A673 (cell line): ENCODE measurements at regions not wholly inside any gene's neighbourhood (a gene's known extent, or its start where the extent isn't known, plus 50 kb on each side); places are given as distances from the start of the nearest gene placed in this dataset.
"Not testable (repeated sequence)": the region's sequence is repeated elsewhere in the genome, so short reads cannot be mapped to it uniquely, and the experiment has no call there.

Source experiments
- BruUV-seq: library from RNA; stranded (reverse); fragments of 400-500 nt; replicated peaks from 2 replicates; lab custom pipeline; 2021; lab: Mats Ljungman, UMichigan
- CTCF ChIA-PET: fragments of 300-600 bp; sonication (Branson Sonifier 250); formaldehyde crosslinking; loops from one replicate; lab custom pipeline; 2022; ENCODE audit warnings: antibody characterized with exemption; lab: Charles Lee
- POLR2A ChIA-PET: fragments of 300-600 bp; sonication (Branson Sonifier 250); formaldehyde crosslinking; loops from one replicate; lab custom pipeline; 2022; ENCODE audit warnings: antibody characterized with exemption; ENCODE audit not compliant: low non-redundant PET; lab: Charles Lee
- DNase-seq: peaks from one replicate; pipeline ENCODE4 v3.0.0-alpha.2; 2015; ENCODE audit warnings: low spot score
- H3K27ac ChIP-seq: fragments of 200-600 bp; sonication (generic); 2 replicates; pipeline ENCODE4 v1.5.1; 2016; ENCODE audit warnings: mixed run types, low read depth, mild to moderate bottlenecking, mixed read lengths, antibody characterized with exemption, low read length; ENCODE audit not compliant: poor library complexity, severe bottlenecking
- H3K27me3 ChIP-seq: fragments of 200-600 bp; sonication (generic); replicated peaks from 2 replicates; pipeline ENCODE4 v1.6.1; 2017; ENCODE audit warnings: mixed run types, low read depth, mild to moderate bottlenecking, mixed read lengths, antibody characterized with exemption, low read length; ENCODE audit not compliant: insufficient read depth, poor library complexity
- H3K36me3 ChIP-seq: fragments of 200-600 bp; sonication (generic); 2 replicates; pipeline ENCODE4 v1.6.1; 2016; ENCODE audit warnings: mixed run types, mild to moderate bottlenecking, mixed read lengths, antibody characterized with exemption, low read length; ENCODE audit not compliant: insufficient read depth, poor library complexity, severe bottlenecking
- H3K4me1 ChIP-seq: fragments of 200-600 bp; sonication (generic); 2 replicates; pipeline ENCODE4 v1.6.1; 2017; ENCODE audit warnings: mixed run types, mild to moderate bottlenecking, mixed read lengths, antibody characterized with exemption, low read length; ENCODE audit not compliant: insufficient read depth, poor library complexity, severe bottlenecking
- H3K4me3 ChIP-seq: fragments of 200-600 bp; sonication (generic); 2 replicates; pipeline ENCODE4 v1.5.1; 2016; ENCODE audit warnings: low read depth, mixed run types, mild to moderate bottlenecking, mixed read lengths, low read length; ENCODE audit not compliant: poor library complexity, severe bottlenecking
- H3K9me3 ChIP-seq: fragments of 200-600 bp; sonication (generic); 2 replicates; pipeline ENCODE4 v1.6.1; 2016; ENCODE audit warnings: mixed run types, low read depth, mild to moderate bottlenecking, mixed read lengths, antibody characterized with exemption, low read length; ENCODE audit not compliant: poor library complexity, severe bottlenecking
- EZH2 ChIP-seq: fragments of 200-600 bp; sonication (generic); IDR thresholded peaks from 2 replicates; pipeline ENCODE4 v1.6.1; 2017; ENCODE audit warnings: borderline replicate concordance, low read depth, mild to moderate bottlenecking, mixed read lengths, antibody characterized with exemption, low read length; ENCODE audit not compliant: poor library complexity, severe bottlenecking
- intact Hi-C: fragments of 100-400 bp; cut with micrococcal nuclease; formaldehyde crosslinking; loops from one replicate; pipeline ENCODE4 v1.10.0; 2022; ENCODE audit not compliant: unreplicated experiment
- TF ChIP-seq, protein P1 (sequence below): fragments of 300-800, 200-600 bp; sonication (generic); conservative IDR thresholded peaks from 2 replicates; pipeline ENCODE4 v1.5.1; 2017; ENCODE audit warnings: low read depth, mild to moderate bottlenecking, antibody characterized with exemption, low read length, moderate library complexity, mixed read lengths

DNA sequence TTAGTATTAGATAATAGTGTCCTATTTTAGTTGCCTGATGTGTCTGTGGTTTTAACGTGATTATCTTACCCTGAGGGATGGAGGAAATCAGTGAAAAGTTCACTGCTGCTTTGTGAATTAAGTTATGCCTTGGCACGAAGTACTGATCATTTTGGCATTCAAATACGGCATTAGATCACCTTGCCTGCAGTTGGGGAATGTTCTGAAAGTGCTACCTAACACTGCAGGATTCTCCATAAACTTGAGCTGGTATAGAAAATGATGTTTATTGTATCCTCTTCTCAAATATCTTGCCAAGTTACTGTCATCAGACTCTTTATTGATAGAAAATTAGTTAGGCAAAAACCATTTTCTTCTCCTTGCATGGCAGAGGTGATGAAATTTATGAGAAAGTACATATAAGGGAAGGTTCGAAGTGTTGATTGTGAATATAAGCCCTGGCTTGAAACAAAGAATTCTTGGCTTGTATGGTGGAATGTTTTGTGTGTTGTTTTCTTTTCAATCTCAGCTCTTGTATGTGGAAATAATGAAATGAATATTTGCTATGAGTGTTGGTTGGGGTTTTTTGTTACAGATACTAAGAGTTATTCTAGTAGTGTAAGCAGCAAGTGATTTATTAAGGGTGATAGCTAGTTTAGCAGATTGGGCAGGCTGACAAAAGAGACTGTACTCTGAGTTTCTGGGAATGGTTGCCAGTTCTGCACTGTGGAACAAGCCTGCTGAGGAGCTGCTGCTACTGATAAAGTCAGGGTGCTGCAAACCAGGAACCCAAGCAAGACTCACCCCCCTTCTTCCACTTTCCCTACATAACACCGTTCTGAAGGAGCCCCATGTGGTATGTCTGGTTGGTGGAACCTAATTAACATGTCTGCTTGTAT, 448.3 kb downstream of the PCNX1 start:
- no peaks in the 10 kb centered on the region for H3K9me3 ChIP-seq
- peak; percentile 69 for DNase-seq
- CTCF ChIA-PET: no interaction called here
- no peaks in the 10 kb centered on the region for H3K27me3 ChIP-seq
- TF ChIP-seq EZH2: no peak
- TF ChIP-seq, protein P1, sequence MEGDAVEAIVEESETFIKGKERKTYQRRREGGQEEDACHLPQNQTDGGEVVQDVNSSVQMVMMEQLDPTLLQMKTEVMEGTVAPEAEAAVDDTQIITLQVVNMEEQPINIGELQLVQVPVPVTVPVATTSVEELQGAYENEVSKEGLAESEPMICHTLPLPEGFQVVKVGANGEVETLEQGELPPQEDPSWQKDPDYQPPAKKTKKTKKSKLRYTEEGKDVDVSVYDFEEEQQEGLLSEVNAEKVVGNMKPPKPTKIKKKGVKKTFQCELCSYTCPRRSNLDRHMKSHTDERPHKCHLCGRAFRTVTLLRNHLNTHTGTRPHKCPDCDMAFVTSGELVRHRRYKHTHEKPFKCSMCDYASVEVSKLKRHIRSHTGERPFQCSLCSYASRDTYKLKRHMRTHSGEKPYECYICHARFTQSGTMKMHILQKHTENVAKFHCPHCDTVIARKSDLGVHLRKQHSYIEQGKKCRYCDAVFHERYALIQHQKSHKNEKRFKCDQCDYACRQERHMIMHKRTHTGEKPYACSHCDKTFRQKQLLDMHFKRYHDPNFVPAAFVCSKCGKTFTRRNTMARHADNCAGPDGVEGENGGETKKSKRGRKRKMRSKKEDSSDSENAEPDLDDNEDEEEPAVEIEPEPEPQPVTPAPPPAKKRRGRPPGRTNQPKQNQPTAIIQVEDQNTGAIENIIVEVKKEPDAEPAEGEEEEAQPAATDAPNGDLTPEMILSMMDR: no peak
- peaks cover 31% of the 10 kb centered on the region for H3K4me1 ChIP-seq
- intact Hi-C loops: no loop called here
- peak overlapping the region; percentile 8 for H3K4me3 ChIP-seq
- H3K36me3 ChIP-seq: no peaks in the 10 kb centered on the region
- peak overlapping the region; percentile 65 for H3K27ac ChIP-seq
- BruUV-seq: no TSS peak
- POLR2A ChIA-PET: no interaction called here

- POLR2A ChIA-PET: no interaction called here
- H3K27ac ChIP-seq: peak overlapping the region; percentile 15
- no peak overlapping the region for H3K4me3 ChIP-seq
- no peaks in the 10 kb centered on the region for H3K36me3 ChIP-seq
- no peak for DNase-seq
- CTCF ChIA-PET: no interaction called here
- no peaks in the 10 kb centered on the region for H3K9me3 ChIP-seq
- intact Hi-C loops: no loop called here
- no TSS peak for BruUV-seq
- peaks cover 46% of the 10 kb centered on the region for H3K4me1 ChIP-seq
- no peak for TF ChIP-seq EZH2
- TF ChIP-seq, protein P1: no peak
- no peaks in the 10 kb centered on the region for H3K27me3 ChIP-seq
Measured at GRCh38 chr14:71358209-71358931, 451.1 kb downstream of the PCNX1 start.

GRCh38 chr14:71358932-71359421, 451.7 kb downstream of the PCNX1 start:
- H3K27me3 ChIP-seq, CTCF ChIA-PET, H3K36me3 ChIP-seq, H3K27ac ChIP-seq, H3K9me3 ChIP-seq, BruUV-seq, POLR2A ChIA-PET, intact Hi-C loops, DNase-seq, H3K4me3 ChIP-seq: not testable (repeated sequence)
- H3K4me1 ChIP-seq: peaks cover 52% of the 10 kb centered on the region
